ENCODE measurements at regions not wholly inside any gene's neighbourhood (a gene's known extent, or its start where the extent isn't known, plus 50 kb on each side); places are given as distances from the start of the nearest gene placed in this dataset.

DNA sequence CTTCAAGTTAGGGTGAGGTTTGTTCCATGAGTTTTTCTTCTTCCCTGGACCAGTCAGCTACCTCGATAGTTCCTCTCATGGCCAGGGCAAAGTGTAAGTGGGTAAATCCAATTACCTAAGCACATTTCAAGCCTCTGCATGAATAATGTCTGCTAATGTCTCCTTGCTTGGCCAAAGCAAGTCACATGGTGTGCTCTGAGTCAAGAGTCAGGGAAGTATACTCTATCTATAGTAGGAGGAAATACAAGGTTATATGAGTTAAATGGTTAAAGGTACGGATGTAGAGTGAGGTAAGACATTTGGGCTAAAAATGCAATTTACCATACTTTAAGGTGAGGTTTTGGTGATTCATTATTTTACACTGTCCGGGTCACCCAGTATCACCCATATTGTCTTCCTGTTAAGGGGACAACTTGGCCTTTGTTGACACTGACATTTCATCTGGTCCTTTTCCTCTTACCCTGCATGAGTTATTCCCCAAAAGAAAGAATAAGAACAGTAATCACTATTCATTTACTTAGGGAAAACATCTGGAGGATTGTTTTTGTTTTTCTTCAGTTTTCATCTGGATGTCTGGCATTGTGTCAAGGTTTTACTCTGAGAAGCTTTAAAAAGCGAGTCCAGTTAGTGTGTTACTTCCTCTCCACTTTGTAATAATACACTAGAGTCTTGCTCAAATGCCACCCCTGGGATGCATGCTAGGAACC is 405.5 kb downstream of the RND3 start:
- Histone ChIP-seq H3K9me3 (ENCODE audit: low read depth) (no peaks in the 10 kb centered on the region), H3K36me3 (no peaks in the 10 kb centered on the region), H3K27ac (no peak overlapping the region), H3K27me3 (no peaks in the 10 kb centered on the region), H3K4me1 (ENCODE audit: low read depth) (no peaks in the 10 kb centered on the region), H3K4me3 (no peak overlapping the region)
- DNase-seq (ENCODE audit: low read depth in 1 of 2, low spot score in 1 of 2) = peak in 1 of 2 donors; percentile 44
- no peak for TF ChIP-seq CTCF (IDR thresholded peaks at IDR 0.05; ENCODE audit: low read depth, low read length)

DNA sequence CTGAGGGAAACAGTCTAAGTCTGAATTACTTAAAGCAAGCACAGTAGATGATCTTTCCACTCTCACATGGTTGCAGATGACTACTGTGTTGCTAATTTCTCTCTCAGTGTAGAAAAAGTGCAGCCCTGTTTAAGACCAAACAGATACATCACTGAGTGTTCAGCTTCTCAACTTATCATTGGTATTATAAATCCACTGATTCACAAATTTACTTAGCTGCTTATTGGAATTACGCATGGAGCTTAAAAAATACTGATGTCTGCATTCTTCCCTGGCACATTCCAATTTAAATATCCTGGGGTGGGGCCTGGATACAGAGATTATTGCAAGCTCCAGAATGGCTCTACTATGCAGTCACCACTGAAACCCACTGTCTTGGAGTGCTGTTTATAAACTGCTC is 411.2 kb downstream of the RND3 start:
- TF ChIP-seq CTCF (IDR thresholded peaks at IDR 0.05; ENCODE audit: low read depth, low read length) = no peak
- Histone ChIP-seq H3K4me1 (ENCODE audit: low read depth) (no peaks in the 10 kb centered on the region), H3K27ac (no peak overlapping the region), H3K4me3 (no peak overlapping the region), H3K36me3 (no peaks in the 10 kb centered on the region), H3K9me3 (ENCODE audit: low read depth) (no peaks in the 10 kb centered on the region), H3K27me3 (no peaks in the 10 kb centered on the region)
- peak in 1 of 2 donors; percentile 34 for DNase-seq (ENCODE audit: low read depth in 1 of 2, low spot score in 1 of 2)

DNA sequence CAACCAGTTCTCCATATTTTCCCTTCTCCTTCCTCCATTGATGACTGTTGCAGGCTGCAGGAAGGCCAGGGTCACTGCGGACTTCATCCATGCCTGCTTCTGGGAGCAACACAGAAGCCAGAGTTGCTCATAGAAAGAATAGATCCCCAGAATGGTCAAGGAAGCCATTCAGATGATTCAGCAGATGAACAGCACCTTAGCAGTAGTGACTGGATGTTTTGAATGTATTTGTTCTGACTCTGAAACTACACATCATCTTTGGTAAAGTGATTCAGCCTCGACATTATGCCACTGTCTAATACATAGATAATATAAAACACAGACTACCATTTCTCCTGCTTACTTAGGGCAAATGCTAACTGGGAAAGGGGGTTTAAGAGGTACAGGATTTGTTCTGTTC is 411.6 kb downstream of the RND3 start:
- H3K9me3 ChIP-seq (ENCODE audit: low read depth) = no peaks in the 10 kb centered on the region
- H3K4me3 ChIP-seq = no peak overlapping the region
- no peak for DNase-seq (ENCODE audit: low read depth in 1 of 2, low spot score in 1 of 2)
- no peak for TF ChIP-seq CTCF (IDR thresholded peaks at IDR 0.05; ENCODE audit: low read depth, low read length)
- H3K4me1 ChIP-seq (ENCODE audit: low read depth) = no peaks in the 10 kb centered on the region
- H3K36me3 ChIP-seq = no peaks in the 10 kb centered on the region
- H3K27me3 ChIP-seq = no peaks in the 10 kb centered on the region
- no peak overlapping the region for H3K27ac ChIP-seq

GRCh38 chr2:150066490-150066889 is 421.0 kb downstream of the RND3 start:
- Histone ChIP-seq H3K27ac (no peak overlapping the region), H3K27me3 (no peaks in the 10 kb centered on the region), H3K4me1 (ENCODE audit: low read depth) (no peaks in the 10 kb centered on the region), H3K36me3 (no peaks in the 10 kb centered on the region), H3K9me3 (ENCODE audit: low read depth) (no peaks in the 10 kb centered on the region), H3K4me3 (no peak overlapping the region)
- DNase-seq (ENCODE audit: low read depth in 1 of 2, low spot score in 1 of 2) = no peak
- no peak for TF ChIP-seq CTCF (IDR thresholded peaks at IDR 0.05; ENCODE audit: low read depth, low read length)

- no peaks in the 10 kb centered on the region for H3K4me1 ChIP-seq (ENCODE audit: low read depth)
- no peak for TF ChIP-seq CTCF (IDR thresholded peaks at IDR 0.05; ENCODE audit: low read depth, low read length)
- no peak overlapping the region for H3K27ac ChIP-seq
- H3K36me3 ChIP-seq = no peaks in the 10 kb centered on the region
- no peak overlapping the region for H3K4me3 ChIP-seq
- no peaks in the 10 kb centered on the region for H3K9me3 ChIP-seq (ENCODE audit: low read depth)
- no peak for DNase-seq (ENCODE audit: low read depth in 1 of 2, low spot score in 1 of 2)
- H3K27me3 ChIP-seq = no peaks in the 10 kb centered on the region
Observed at GRCh38 chr2:150063931-150064548, 423.4 kb downstream of the RND3 start.
